HepG2 (cell line): ENCODE measurements at regions not wholly inside any gene's neighbourhood (a gene's known extent, or its start where the extent isn't known, plus 50 kb on each side); places are given as distances from the start of the nearest gene placed in this dataset.

ENCODE experiments used
- ATAC-seq: fragments of 200-7000 bp; cut with Tn5 transposase; 3 replicates; pipeline ENCODE4 v1.9.1; 2020; ENCODE audit warnings: mild to moderate bottlenecking, moderate library complexity
- BruUV-seq: library from RNA; stranded (reverse); fragments of 400-500 nt; replicated peaks from 2 replicates; lab custom pipeline; 2021; lab: Mats Ljungman, UMichigan
- CTCF ChIA-PET: fragments of 300-600 bp; formaldehyde crosslinking; extraction: SDS; loops from one replicate; lab custom pipeline; 2021; ENCODE audit warnings: low total read pairs, inconsistent platforms, low intra/inter-chr PET ratio; lab: Yijun Ruan, JAX
- POLR2A ChIA-PET: fragments of 350-600 bp; sonication (Branson Sonifier 250); formaldehyde crosslinking; loops from one replicate; lab custom pipeline; 2020; ENCODE audit warnings: antibody characterized with exemption, inconsistent platforms; lab: Yijun Ruan, JAX
- DNase-seq: peaks from one replicate; pipeline ENCODE4 v3.0.0-alpha.2; 2015; ENCODE audit warnings: low spot score
- FAIRE-seq: peaks from 3 replicates; lab custom pipeline; 2011; peaks lifted over from hg19 to GRCh38; lab: Jason Lieb, UNC
- H2AFZ ChIP-seq: one replicate; pipeline ENCODE4 v1.6.1; 2011; ENCODE audit warnings: low read length, inconsistent platforms
- H3K27ac ChIP-seq: fragments of 300-600 bp; 3 replicates; pipeline ENCODE4 v1.8.0; 2011; ENCODE audit warnings: mixed run types, mild to moderate bottlenecking, mixed read lengths, low read length, inconsistent platforms; ENCODE audit not compliant: insufficient read depth; ENCODE audit errors: extremely low read length
- H3K27me3 ChIP-seq, 2 experiments: fragments of 200-600 bp in 1 of 2; 2 replicates in 1 of 2; 3 replicates in 1 of 2; pipeline versions ENCODE4 v1.6.0 to v1.8.0; 2011; ENCODE audit warnings: low read length in 2 of 2, mild to moderate bottlenecking in 2 of 2, moderate library complexity in 2 of 2, inconsistent platforms in 1 of 2; ENCODE audit not compliant: insufficient read depth in 2 of 2, control insufficient read depth in 1 of 2
- H3K36me3 ChIP-seq, 2 experiments: fragments of 200-600 bp in 1 of 2; replicated peaks in 1 of 2; 2 replicates in 1 of 2; 3 replicates in 1 of 2; pipeline versions ENCODE4 v1.5.1 to v1.8.0; 2011; ENCODE audit warnings: low read length in 2 of 2, inconsistent platforms in 1 of 2; ENCODE audit not compliant: insufficient read depth in 2 of 2, control insufficient read depth in 1 of 2
- H3K4me1 ChIP-seq: 2 replicates; pipeline ENCODE4 v1.5.1; 2012; ENCODE audit warnings: low read length, inconsistent platforms; ENCODE audit not compliant: insufficient read depth
- H3K4me2 ChIP-seq: 2 replicates; pipeline ENCODE4 v1.6.0; 2011; ENCODE audit warnings: low read depth, low read length, inconsistent platforms
- H3K4me3 ChIP-seq, 3 experiments: fragments of 200-600 bp in 1 of 3; sonication (generic), shearing (Covaris generic) in 1 of 3; replicated peaks in 1 of 3; 2 replicates each; pipeline ENCODE4 v1.5.1; 2011 to 2016; ENCODE audit warnings: low read length in 3 of 3, inconsistent platforms in 2 of 3, low read depth in 2 of 3, mild to moderate bottlenecking in 2 of 3, control low read depth in 1 of 3, mixed read lengths in 1 of 3; ENCODE audit not compliant: insufficient read depth in 1 of 3
- H3K79me2 ChIP-seq: one replicate; pipeline ENCODE4 v1.6.1; 2011; ENCODE audit warnings: low read length, inconsistent platforms; ENCODE audit not compliant: insufficient read depth
- H3K9ac ChIP-seq: 2 replicates; pipeline ENCODE4 v1.6.0; 2011; ENCODE audit warnings: mild to moderate bottlenecking, low read depth, low read length, inconsistent platforms; ENCODE audit not compliant: insufficient read depth
- H3K9me3 ChIP-seq: 2 replicates; pipeline ENCODE4 v1.5.1; 2012; ENCODE audit warnings: mild to moderate bottlenecking, low read length
- H4K20me1 ChIP-seq: 2 replicates; pipeline ENCODE4 v1.6.0; 2011; ENCODE audit warnings: inconsistent platforms, mild to moderate bottlenecking, low read length, moderate library complexity; ENCODE audit not compliant: insufficient read depth
- HES4 ChIP-seq: sonication (generic); formaldehyde crosslinking; IDR thresholded peaks from 2 replicates; pipeline ENCODE4 v1.9.0; 2021; ENCODE audit warnings: mild to moderate bottlenecking, missing genetic modification reagents, borderline replicate concordance
- NFRKB ChIP-seq: fragments of 450-650 bp; IDR thresholded peaks from 2 replicates; pipeline ENCODE4 v1.6.1; 2017
- SOX5 ChIP-seq: IDR thresholded peaks from 2 replicates; pipeline ENCODE4 v1.6.1; 2016; ENCODE audit warnings: borderline replicate concordance
- ZBTB3 ChIP-seq: sonication (generic); formaldehyde crosslinking; IDR thresholded peaks from 2 replicates; pipeline ENCODE4 v1.4.0; 2020; ENCODE audit warnings: low read depth, mild to moderate bottlenecking, moderate library complexity, missing genetic modification reagents, borderline replicate concordance
- ZNF569 ChIP-seq: sonication (generic); formaldehyde crosslinking; IDR thresholded peaks from 2 replicates; pipeline ENCODE4 v1.5.0; 2020; ENCODE audit warnings: mild to moderate bottlenecking, missing genetic modification reagents, moderate library complexity, borderline replicate concordance
- WGBS: methylation state at CpG from one replicate; pipeline ENCODE4 v1.1.6; 2017; ENCODE audit warnings: low lambda C conversion rate; 5-methylcytosine and 5-hydroxymethylcytosine counted together
- in situ Hi-C: cut with HindIII; loops from 2 replicates; pipeline ENCODE4 v1.10.0; 2017; ENCODE audit warnings: low pct_unique_long_range_greater_than_20kb; ENCODE audit not compliant: extremely low pct_ligation_motif_present
- intact Hi-C: fragments of 100-400 bp; cut with micrococcal nuclease; formaldehyde crosslinking; loops from one replicate; pipeline ENCODE4 v1.10.0; 2022; ENCODE audit not compliant: unreplicated experiment
- TF ChIP-seq, protein P1 (sequence below): sonication (generic); formaldehyde crosslinking; IDR thresholded peaks from 2 replicates; pipeline ENCODE4 v1.4.0; 2020; ENCODE audit warnings: missing genetic modification reagents
- TF ChIP-seq, protein P2 (sequence below): sonication (generic); formaldehyde crosslinking; IDR thresholded peaks from 2 replicates; pipeline ENCODE4 v1.5.0; 2020; ENCODE audit warnings: mild to moderate bottlenecking, missing genetic modification reagents, borderline replicate concordance
- TF ChIP-seq, protein P3 (sequence below): fragments of 450-650 bp; IDR thresholded peaks from 2 replicates; pipeline ENCODE4 v1.6.1; 2017
- TF ChIP-seq, protein P4 (sequence below): IDR thresholded peaks from 2 replicates; pipeline ENCODE4 v1.6.1; 2012; ENCODE audit warnings: inconsistent platforms

DNA sequence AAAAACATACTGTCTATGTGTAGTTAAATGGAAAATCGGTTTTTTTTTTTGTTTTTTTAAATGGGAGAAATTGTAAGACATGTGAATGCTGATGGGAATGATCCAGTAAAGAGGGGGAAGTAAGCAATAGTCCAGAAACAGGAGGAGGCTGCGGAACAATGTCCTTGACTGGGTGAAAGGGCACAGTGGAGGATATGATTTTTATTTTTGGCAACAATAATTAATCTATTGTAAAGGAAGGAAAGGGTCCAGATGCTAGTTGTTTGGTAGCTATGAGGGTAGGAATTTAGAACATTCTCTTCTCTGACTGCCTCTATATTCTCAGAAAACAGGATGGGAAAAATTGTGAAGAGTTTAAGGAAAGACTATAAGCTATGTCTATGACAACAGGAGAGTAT, 76.6 kb downstream of the RPL10L start (continued):
- TF ChIP-seq, protein P1, sequence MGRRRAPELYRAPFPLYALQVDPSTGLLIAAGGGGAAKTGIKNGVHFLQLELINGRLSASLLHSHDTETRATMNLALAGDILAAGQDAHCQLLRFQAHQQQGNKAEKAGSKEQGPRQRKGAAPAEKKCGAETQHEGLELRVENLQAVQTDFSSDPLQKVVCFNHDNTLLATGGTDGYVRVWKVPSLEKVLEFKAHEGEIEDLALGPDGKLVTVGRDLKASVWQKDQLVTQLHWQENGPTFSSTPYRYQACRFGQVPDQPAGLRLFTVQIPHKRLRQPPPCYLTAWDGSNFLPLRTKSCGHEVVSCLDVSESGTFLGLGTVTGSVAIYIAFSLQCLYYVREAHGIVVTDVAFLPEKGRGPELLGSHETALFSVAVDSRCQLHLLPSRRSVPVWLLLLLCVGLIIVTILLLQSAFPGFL (CRISPR knock-in tag), result no peak
- TF ChIP-seq, protein P2, sequence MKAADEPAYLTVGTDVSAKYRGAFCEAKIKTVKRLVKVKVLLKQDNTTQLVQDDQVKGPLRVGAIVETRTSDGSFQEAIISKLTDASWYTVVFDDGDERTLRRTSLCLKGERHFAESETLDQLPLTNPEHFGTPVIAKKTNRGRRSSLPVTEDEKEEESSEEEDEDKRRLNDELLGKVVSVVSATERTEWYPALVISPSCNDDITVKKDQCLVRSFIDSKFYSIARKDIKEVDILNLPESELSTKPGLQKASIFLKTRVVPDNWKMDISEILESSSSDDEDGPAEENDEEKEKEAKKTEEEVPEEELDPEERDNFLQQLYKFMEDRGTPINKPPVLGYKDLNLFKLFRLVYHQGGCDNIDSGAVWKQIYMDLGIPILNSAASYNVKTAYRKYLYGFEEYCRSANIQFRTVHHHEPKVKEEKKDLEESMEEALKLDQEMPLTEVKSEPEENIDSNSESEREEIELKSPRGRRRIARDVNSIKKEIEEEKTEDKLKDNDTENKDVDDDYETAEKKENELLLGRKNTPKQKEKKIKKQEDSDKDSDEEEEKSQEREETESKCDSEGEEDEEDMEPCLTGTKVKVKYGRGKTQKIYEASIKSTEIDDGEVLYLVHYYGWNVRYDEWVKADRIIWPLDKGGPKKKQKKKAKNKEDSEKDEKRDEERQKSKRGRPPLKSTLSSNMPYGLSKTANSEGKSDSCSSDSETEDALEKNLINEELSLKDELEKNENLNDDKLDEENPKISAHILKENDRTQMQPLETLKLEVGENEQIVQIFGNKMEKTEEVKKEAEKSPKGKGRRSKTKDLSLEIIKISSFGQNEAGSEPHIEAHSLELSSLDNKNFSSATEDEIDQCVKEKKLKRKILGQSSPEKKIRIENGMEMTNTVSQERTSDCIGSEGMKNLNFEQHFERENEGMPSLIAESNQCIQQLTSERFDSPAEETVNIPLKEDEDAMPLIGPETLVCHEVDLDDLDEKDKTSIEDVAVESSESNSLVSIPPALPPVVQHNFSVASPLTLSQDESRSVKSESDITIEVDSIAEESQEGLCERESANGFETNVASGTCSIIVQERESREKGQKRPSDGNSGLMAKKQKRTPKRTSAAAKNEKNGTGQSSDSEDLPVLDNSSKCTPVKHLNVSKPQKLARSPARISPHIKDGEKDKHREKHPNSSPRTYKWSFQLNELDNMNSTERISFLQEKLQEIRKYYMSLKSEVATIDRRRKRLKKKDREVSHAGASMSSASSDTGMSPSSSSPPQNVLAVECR (CRISPR knock-in tag), result no peak

DNA sequence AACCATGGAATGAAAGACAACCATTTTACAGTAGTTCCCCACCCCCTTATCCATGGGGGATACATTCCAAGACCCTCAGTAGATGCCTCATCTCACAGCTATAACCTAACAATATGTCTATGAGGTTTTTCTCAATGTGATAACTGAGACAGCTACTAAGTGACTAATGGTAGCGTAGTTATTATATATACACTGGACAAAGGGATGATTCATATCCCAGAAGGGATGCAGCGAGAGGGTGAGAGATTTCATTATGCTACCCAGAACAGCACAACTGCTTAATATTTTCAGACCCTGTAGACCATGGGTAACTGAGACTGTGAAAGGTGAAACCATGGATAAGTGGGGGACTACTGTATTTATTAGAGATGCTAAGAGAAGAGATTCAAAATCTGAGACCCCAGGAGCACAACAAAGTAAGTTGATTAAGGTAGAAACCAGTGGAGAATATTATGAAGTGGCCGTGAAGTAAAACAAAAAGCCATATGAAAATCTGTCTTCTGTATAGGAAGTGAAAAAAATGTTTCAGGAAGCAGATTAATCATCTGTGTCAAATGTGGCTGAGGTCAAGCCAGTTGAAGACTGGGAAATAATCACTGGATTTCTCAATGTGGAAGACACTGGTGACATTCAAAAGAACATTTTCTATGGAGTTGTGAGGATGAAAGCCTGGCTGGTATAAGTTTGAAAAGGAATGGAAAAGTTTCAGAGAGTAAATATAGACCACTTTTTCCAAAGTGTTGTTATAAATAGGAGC, 77.2 kb downstream of the RPL10L start:
- no peak overlapping the region for H2AFZ ChIP-seq
- no peaks in the 10 kb centered on the region for H3K4me1 ChIP-seq
- no peaks in the 10 kb centered on the region for H3K27me3 ChIP-seq
- WGBS, result 5% methylated on average over 3 of the region's 3 CpGs
- FAIRE-seq (no peak), ATAC-seq (no peak), DNase-seq (no peak)
- ChIA-PET CTCF (no interaction called here), POLR2A (no interaction called here)
- H3K36me3 ChIP-seq, result no peaks in the 10 kb centered on the region
- in situ Hi-C loops (no loop called here), intact Hi-C loops (no loop called here)
- H3K4me3 ChIP-seq, result no peak overlapping the region
- no peak overlapping the region for H3K4me2 ChIP-seq
- H3K9ac ChIP-seq, result no peak overlapping the region
- H3K27ac ChIP-seq, result no peak overlapping the region
- H4K20me1 ChIP-seq, result no peaks in the 10 kb centered on the region
- H3K79me2 ChIP-seq, result no peaks in the 10 kb centered on the region
- H3K9me3 ChIP-seq, result peaks cover 10% of the 10 kb centered on the region
- BruUV-seq, result no TSS peak
- TF ChIP-seq HES4 (CRISPR knock-in tag), result no peak
- no peak for TF ChIP-seq SOX5 (CRISPR knock-in tag)
- no peak for TF ChIP-seq NFRKB
- TF ChIP-seq, protein P3, sequence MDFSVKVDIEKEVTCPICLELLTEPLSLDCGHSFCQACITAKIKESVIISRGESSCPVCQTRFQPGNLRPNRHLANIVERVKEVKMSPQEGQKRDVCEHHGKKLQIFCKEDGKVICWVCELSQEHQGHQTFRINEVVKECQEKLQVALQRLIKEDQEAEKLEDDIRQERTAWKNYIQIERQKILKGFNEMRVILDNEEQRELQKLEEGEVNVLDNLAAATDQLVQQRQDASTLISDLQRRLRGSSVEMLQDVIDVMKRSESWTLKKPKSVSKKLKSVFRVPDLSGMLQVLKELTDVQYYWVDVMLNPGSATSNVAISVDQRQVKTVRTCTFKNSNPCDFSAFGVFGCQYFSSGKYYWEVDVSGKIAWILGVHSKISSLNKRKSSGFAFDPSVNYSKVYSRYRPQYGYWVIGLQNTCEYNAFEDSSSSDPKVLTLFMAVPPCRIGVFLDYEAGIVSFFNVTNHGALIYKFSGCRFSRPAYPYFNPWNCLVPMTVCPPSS, result no peak
- TF ChIP-seq, protein P4, sequence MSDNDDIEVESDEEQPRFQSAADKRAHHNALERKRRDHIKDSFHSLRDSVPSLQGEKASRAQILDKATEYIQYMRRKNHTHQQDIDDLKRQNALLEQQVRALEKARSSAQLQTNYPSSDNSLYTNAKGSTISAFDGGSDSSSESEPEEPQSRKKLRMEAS, result no peak
- no peak for TF ChIP-seq ZBTB3 (CRISPR knock-in tag)
- TF ChIP-seq ZNF569 (CRISPR knock-in tag), result no peak
